ENCODE measurements at regions not wholly inside any gene's neighbourhood (a gene's known extent, or its start where the extent isn't known, plus 50 kb on each side); places are given as distances from the start of the nearest gene placed in this dataset.

GRCh38 chr14:42469637-42470426 lies 863.2 kb downstream of the LRFN5 start:
- no peak overlapping the region for H3K4me3 ChIP-seq (ENCODE audit: low read depth, low read length)
- no peak for TF ChIP-seq CTCF (IDR thresholded peaks at IDR 0.05; ENCODE audit: low read depth, low read length)

GRCh38 chr14:42460673-42461072 lies 854.0 kb downstream of the LRFN5 start:
- no peak for TF ChIP-seq CTCF (IDR thresholded peaks at IDR 0.05; ENCODE audit: low read depth, low read length)
- no peak overlapping the region for H3K4me3 ChIP-seq (ENCODE audit: low read depth, low read length)

- no peak overlapping the region for H3K4me3 ChIP-seq (ENCODE audit: low read depth, low read length)
- no peak for TF ChIP-seq CTCF (IDR thresholded peaks at IDR 0.05; ENCODE audit: low read depth, low read length)
Observed at GRCh38 chr14:42459171-42459685, 852.6 kb downstream of the LRFN5 start.

- H3K4me3 ChIP-seq (ENCODE audit: low read depth, low read length) = no peak overlapping the region
- TF ChIP-seq CTCF (IDR thresholded peaks at IDR 0.05; ENCODE audit: low read depth, low read length) = no peak
Observed at GRCh38 chr14:42441615-42442014, 834.9 kb downstream of the LRFN5 start.

GRCh38 chr14:42437809-42438208 lies 831.1 kb downstream of the LRFN5 start:
- no peak for TF ChIP-seq CTCF (IDR thresholded peaks at IDR 0.05; ENCODE audit: low read depth, low read length)
- H3K4me3 ChIP-seq (ENCODE audit: low read depth, low read length) = no peak overlapping the region

GRCh38 chr14:42429401-42429800 lies 822.7 kb downstream of the LRFN5 start:
- no peak for TF ChIP-seq CTCF (IDR thresholded peaks at IDR 0.05; ENCODE audit: low read depth, low read length)

GRCh38 chr14:42428996-42429395 lies 822.3 kb downstream of the LRFN5 start:
- H3K4me3 ChIP-seq (ENCODE audit: low read depth, low read length) = no peak overlapping the region
- TF ChIP-seq CTCF (IDR thresholded peaks at IDR 0.05; ENCODE audit: low read depth, low read length) = no peak

More at GRCh38 chr14:42429401-42429800, 822.7 kb downstream of the LRFN5 start:
- no peak overlapping the region for H3K4me3 ChIP-seq (ENCODE audit: low read depth, low read length)

Data from WI38 (cell line).